SH-SY5Y (cell line): ENCODE measurements at regions not wholly inside any gene's neighbourhood (a gene's known extent, or its start where the extent isn't known, plus 50 kb on each side); places are given as distances from the start of the nearest gene placed in this dataset.

Experiments
- GATA2 ChIP-seq: IDR thresholded peaks from 2 replicates; pipeline ENCODE4 v1.6.1; 2011; ENCODE audit warnings: mild to moderate bottlenecking, low read depth, low read length
- GATA3 ChIP-seq: IDR thresholded peaks from 2 replicates; pipeline ENCODE4 v1.6.1; 2011; ENCODE audit warnings: low read depth, mild to moderate bottlenecking, low read length, moderate library complexity

DNA sequence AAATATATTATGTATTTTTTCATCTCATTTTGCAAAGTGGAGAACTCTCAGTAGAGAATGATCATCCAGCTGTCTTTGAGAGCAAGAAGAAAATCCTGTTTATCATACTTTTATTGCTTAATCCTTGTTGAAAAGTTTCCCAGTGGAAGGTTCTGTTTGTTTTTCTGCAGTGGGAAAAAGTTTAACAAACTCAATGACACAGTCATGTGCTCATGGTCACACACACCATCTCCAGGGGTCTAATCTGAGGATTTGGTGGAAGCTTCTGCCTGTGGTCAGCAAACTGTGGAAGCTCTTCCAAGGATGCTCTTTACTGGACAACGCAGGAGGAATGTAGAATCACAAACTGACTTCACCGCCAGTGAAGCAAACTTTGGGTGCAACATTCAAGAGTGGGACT, 1003.9 kb downstream of the SORCS3 start:
- no peak for TF ChIP-seq GATA2
- TF ChIP-seq GATA3, result no peak
